IMR-90 (cell line): ENCODE measurements at regions not wholly inside any gene's neighbourhood (a gene's known extent, or its start where the extent isn't known, plus 50 kb on each side); places are given as distances from the start of the nearest gene placed in this dataset.

Source experiments
- ATAC-seq: fragments of 200-7000 bp; cut with Tn5 transposase; 2 replicates; pipeline ENCODE4 v1.9.1; 2020; ENCODE audit warnings: low read depth, mild to moderate bottlenecking, moderate library complexity
- BruUV-seq: library from RNA; stranded (reverse); fragments of 400-500 nt; replicated peaks from 2 replicates; lab custom pipeline; 2021; lab: Mats Ljungman, UMichigan
- CTCF ChIA-PET: fragments of 300-600 bp; formaldehyde crosslinking; extraction: SDS; loops from one replicate; lab custom pipeline; 2021; ENCODE audit warnings: antibody characterized with exemption; lab: Yijun Ruan, JAX
- POLR2A ChIA-PET: fragments of 300-600 bp; sonication (Branson Sonifier 250); formaldehyde crosslinking; loops from one replicate; lab custom pipeline; 2022; ENCODE audit warnings: antibody characterized with exemption; ENCODE audit not compliant: unreplicated experiment; lab: Charles Lee
- DNase-seq: peaks from one replicate; pipeline ENCODE4 v3.0.0; 2013
- H2AFZ ChIP-seq: replicated peaks from 2 replicates; pipeline ENCODE3; 2013; ENCODE audit warnings: low read length, mild to moderate bottlenecking; ENCODE audit not compliant: poor library complexity
- H2AK5ac ChIP-seq: 2 replicates; pipeline ENCODE4 v1.6.1; 2013; ENCODE audit warnings: low read depth, low read length, inconsistent platforms
- H2AK9ac ChIP-seq: replicated peaks from 2 replicates; pipeline ENCODE3; 2013; ENCODE audit warnings: mild to moderate bottlenecking, low read depth, low read length, moderate library complexity; ENCODE audit not compliant: poor library complexity
- H2BK120ac ChIP-seq: 2 replicates; pipeline ENCODE4 v1.6.1; 2013; ENCODE audit warnings: low read depth, low read length, inconsistent platforms
- H2BK15ac ChIP-seq: 3 replicates; pipeline ENCODE4 v1.6.1; 2013; ENCODE audit warnings: low read depth, low read length, inconsistent platforms
- H2BK20ac ChIP-seq: 2 replicates; pipeline ENCODE4 v1.6.1; 2013; ENCODE audit warnings: low read depth, mild to moderate bottlenecking, inconsistent platforms, low read length, moderate library complexity
- H2BK5ac ChIP-seq: 2 replicates; pipeline ENCODE4 v1.6.1; 2013; ENCODE audit warnings: mild to moderate bottlenecking, low read depth, low read length, inconsistent platforms; ENCODE audit not compliant: poor library complexity, severe bottlenecking
- H3K14ac ChIP-seq: replicated peaks from 2 replicates; pipeline ENCODE4 v1.6.1; 2013; ENCODE audit warnings: low read depth, low read length, inconsistent platforms
- H3K18ac ChIP-seq: 2 replicates; pipeline ENCODE4 v1.6.1; 2013; ENCODE audit warnings: low read depth, low read length, control low read depth
- H3K23ac ChIP-seq: 2 replicates; pipeline ENCODE4 v1.6.1; 2013; ENCODE audit warnings: low read depth, low read length, inconsistent platforms
- H3K27ac ChIP-seq: 2 replicates; pipeline ENCODE4 v1.5.1; 2013; ENCODE audit warnings: mild to moderate bottlenecking, control low read depth, low read length; ENCODE audit not compliant: insufficient read depth
- H3K27me3 ChIP-seq: 2 replicates; pipeline ENCODE4 v1.6.1; 2013; ENCODE audit warnings: low read length; ENCODE audit not compliant: control insufficient read depth, insufficient read depth
- H3K36me3 ChIP-seq: 2 replicates; pipeline ENCODE4 v1.6.1; 2013; ENCODE audit warnings: low read length, mixed read lengths; ENCODE audit not compliant: control insufficient read depth, insufficient read depth
- H3K4ac ChIP-seq: 2 replicates; pipeline ENCODE4 v1.6.1; 2013; ENCODE audit warnings: low read depth, low read length, inconsistent platforms
- H3K4me1 ChIP-seq: 2 replicates; pipeline ENCODE4 v1.6.1; 2013; ENCODE audit warnings: low read length, mixed read lengths; ENCODE audit not compliant: control insufficient read depth, insufficient read depth
- H3K4me2 ChIP-seq: 2 replicates; pipeline ENCODE4 v1.6.1; 2013; ENCODE audit warnings: low read depth, mild to moderate bottlenecking, control low read depth, low read length, moderate library complexity
- H3K4me3 ChIP-seq: 2 replicates; pipeline ENCODE4 v1.5.1; 2013; ENCODE audit warnings: low read depth, mild to moderate bottlenecking, control low read depth, low read length, moderate library complexity; ENCODE audit not compliant: insufficient read depth
- H3K56ac ChIP-seq: 2 replicates; pipeline ENCODE4 v1.6.1; 2013; ENCODE audit warnings: low read length, inconsistent platforms; ENCODE audit not compliant: insufficient read depth; ENCODE audit errors: extremely low read depth
- H3K79me1 ChIP-seq, 2 experiments: 2 replicates each; pipeline ENCODE4 v1.6.1; 2013; ENCODE audit warnings: low read length in 2 of 2, inconsistent platforms in 1 of 2, low read depth in 1 of 2
- H3K9ac ChIP-seq: 2 replicates; pipeline ENCODE4 v1.6.1; 2013; ENCODE audit warnings: low read depth, low read length, control low read depth
- H3K9me1 ChIP-seq: 2 replicates; pipeline ENCODE4 v1.6.1; 2013; ENCODE audit warnings: low read length, inconsistent platforms; ENCODE audit not compliant: insufficient read depth
- H3K9me3 ChIP-seq: 2 replicates; pipeline ENCODE4 v1.6.1; 2013; ENCODE audit warnings: low read length; ENCODE audit not compliant: control insufficient read depth, insufficient read depth
- H4K20me1 ChIP-seq: 2 replicates; pipeline ENCODE4 v1.6.1; 2013; ENCODE audit warnings: low read length, inconsistent platforms; ENCODE audit not compliant: insufficient read depth
- H4K5ac ChIP-seq: 2 replicates; pipeline ENCODE4 v1.6.1; 2013; ENCODE audit warnings: mild to moderate bottlenecking, low read depth, low read length, control low read depth
- H4K8ac ChIP-seq, 2 experiments: 2 replicates each; pipeline ENCODE4 v1.6.1; 2013; ENCODE audit warnings: low read depth in 2 of 2, low read length in 2 of 2, control low read depth in 1 of 2, inconsistent platforms in 1 of 2
- H4K91ac ChIP-seq: 2 replicates; pipeline ENCODE4 v1.6.1; 2013; ENCODE audit warnings: low read depth, low read length, inconsistent platforms; ENCODE audit not compliant: insufficient read depth
- CEBPB ChIP-seq: IDR thresholded peaks from 2 replicates; pipeline ENCODE4 v1.6.1; 2012; ENCODE audit warnings: low read depth, low read length, improper control_type of control experiment
- CHD1 ChIP-seq: IDR thresholded peaks from 2 replicates; pipeline ENCODE4 v1.6.1; 2012; ENCODE audit warnings: low read depth, low read length, improper control_type of control experiment
- WGBS, 2 experiments: methylation state at CpG; one replicate each; pipeline versions ENCODE4 v1.1.5 to v1.1.7; 2013; ENCODE audit warnings: missing lambda C conversion rate in 2 of 2; ENCODE audit not compliant: insufficient read length in 1 of 2; ENCODE audit errors: extremely low coverage in 2 of 2; 5-methylcytosine and 5-hydroxymethylcytosine counted together
- dilution Hi-C: fragments of 300-500 bp; cut with HindIII; formaldehyde crosslinking; loops from one replicate; pipeline ENCODE4 v1.14.3; 2018; ENCODE audit warnings: low sequenced_read_pairs; ENCODE audit not compliant: unreplicated experiment
- in situ Hi-C: fragments of 300-500 bp; cut with MboI; formaldehyde crosslinking; loops from 3 replicates; pipeline ENCODE4 v1.14.3; 2019; ENCODE audit warnings: low sequenced_read_pairs, inconsistent platforms, mixed read lengths
- intact Hi-C: fragments of 100-400 bp; cut with micrococcal nuclease; formaldehyde crosslinking; loops from 2 replicates; pipeline ENCODE4 v1.10.0; 2022

DNA sequence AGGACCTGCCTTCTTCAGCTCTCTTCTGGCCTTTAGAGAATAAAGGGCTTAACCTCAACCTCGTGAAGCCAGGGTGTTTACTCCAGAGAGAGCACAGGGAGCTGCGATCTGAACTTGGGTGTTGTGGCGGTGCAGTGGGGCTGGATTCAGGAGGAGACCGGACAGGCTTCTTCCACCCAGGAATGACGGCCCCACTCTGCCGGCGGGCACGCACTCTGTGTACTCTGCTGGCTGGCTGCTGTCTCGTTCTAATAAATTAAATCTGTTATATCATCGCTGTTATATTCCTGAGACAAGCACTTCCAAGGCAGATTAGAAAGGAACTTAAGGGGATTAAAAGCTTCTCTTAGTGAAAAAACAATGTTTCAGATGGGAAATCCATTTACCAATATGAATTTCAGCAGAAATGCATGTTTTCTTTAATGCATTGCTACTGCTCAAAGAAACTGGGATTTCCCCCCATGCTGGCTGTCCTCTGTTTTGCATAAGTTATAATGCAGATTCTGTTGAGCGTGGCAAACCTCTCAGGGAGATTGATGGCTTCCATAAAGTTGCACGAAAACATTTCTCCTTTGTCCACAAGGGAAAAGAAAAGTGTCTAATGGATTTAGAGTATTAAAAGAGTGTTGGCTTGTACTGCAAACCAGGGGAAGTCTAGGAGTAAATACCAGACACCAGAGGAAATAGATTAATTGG is 168.6 kb upstream of the IRX3 start:
- no peak overlapping the region for H4K8ac ChIP-seq
- H3K79me1 ChIP-seq: no peaks in the 10 kb centered on the region
- H3K4ac ChIP-seq: no peak overlapping the region
- H3K9me3 ChIP-seq: no peaks in the 10 kb centered on the region
- in situ Hi-C loops (no loop called here), intact Hi-C loops (no loop called here), dilution Hi-C loops (no loop called here)
- H2BK5ac ChIP-seq: no peak overlapping the region
- no peak overlapping the region for H2AFZ ChIP-seq
- no peak overlapping the region for H2BK15ac ChIP-seq
- no peak overlapping the region for H3K27ac ChIP-seq
- DNase-seq (no peak), ATAC-seq (no peak)
- H2BK20ac ChIP-seq: no peak overlapping the region
- no peak overlapping the region for H2AK9ac ChIP-seq
- no TSS peak for BruUV-seq
- no peaks in the 10 kb centered on the region for H3K36me3 ChIP-seq
- TF ChIP-seq CEBPB (no peak), CHD1 (no peak)
- no peak overlapping the region for H3K23ac ChIP-seq
- no peaks in the 10 kb centered on the region for H4K20me1 ChIP-seq
- CTCF ChIA-PET: no interaction called here
- no peak overlapping the region for H2BK120ac ChIP-seq
- no peak overlapping the region for H3K4me3 ChIP-seq
- H4K5ac ChIP-seq: no peak overlapping the region
- no peak overlapping the region for H2AK5ac ChIP-seq
- H3K9ac ChIP-seq: no peak overlapping the region
- no peaks in the 10 kb centered on the region for H3K4me1 ChIP-seq
- H3K4me2 ChIP-seq: no peak overlapping the region
- H3K56ac ChIP-seq: no peak overlapping the region
- WGBS, 2 experiments: 40% methylated on average over 2 of the region's 12 CpGs; no CpG with 5 or more reads in 1 of the 2 experiments
- H3K18ac ChIP-seq: no peak overlapping the region
- H4K91ac ChIP-seq: no peak overlapping the region
- no peaks in the 10 kb centered on the region for H3K27me3 ChIP-seq
- no peak overlapping the region for H3K14ac ChIP-seq
- POLR2A ChIA-PET: no interaction called here
- H3K9me1 ChIP-seq: no peaks in the 10 kb centered on the region
